PFSK-1 (cell line): ENCODE measurements at regions not wholly inside any gene's neighbourhood (a gene's known extent, or its start where the extent isn't known, plus 50 kb on each side); places are given as distances from the start of the nearest gene placed in this dataset.

Source experiments
- FOXP2 ChIP-seq: optimal IDR thresholded peaks from 2 replicates; pipeline ENCODE3; 2011; ENCODE audit warnings: borderline replicate concordance, control low read depth, inconsistent platforms; ENCODE audit not compliant: insufficient read depth; ENCODE audit errors: extremely low read length, extremely low read depth
- POLR2AphosphoS5 ChIP-seq: IDR thresholded peaks from 2 replicates; pipeline ENCODE4 v1.6.1; 2012; ENCODE audit warnings: low read depth, mild to moderate bottlenecking, control low read depth, low read length, moderate library complexity
- SIN3A ChIP-seq: IDR thresholded peaks from 2 replicates; pipeline ENCODE4 v1.6.1; 2012; ENCODE audit warnings: mild to moderate bottlenecking, low read length, moderate library complexity, borderline replicate concordance; ENCODE audit not compliant: insufficient read depth
- TAF1 ChIP-seq: IDR thresholded peaks from 2 replicates; pipeline ENCODE4 v1.6.1; 2012; ENCODE audit warnings: low read length, control low read depth, borderline replicate concordance; ENCODE audit not compliant: insufficient read depth
- TF ChIP-seq, protein P1 (sequence below), 2 experiments: IDR thresholded peaks; 2 replicates each; pipeline versions ENCODE4 v1.6.1 to v1.8.0; 2011 to 2012; ENCODE audit warnings: low read depth in 2 of 2, low read length in 2 of 2, control low read depth in 1 of 2, inconsistent platforms in 1 of 2, mild to moderate bottlenecking in 1 of 2, moderate library complexity in 1 of 2; ENCODE audit not compliant: insufficient read depth in 1 of 2

DNA sequence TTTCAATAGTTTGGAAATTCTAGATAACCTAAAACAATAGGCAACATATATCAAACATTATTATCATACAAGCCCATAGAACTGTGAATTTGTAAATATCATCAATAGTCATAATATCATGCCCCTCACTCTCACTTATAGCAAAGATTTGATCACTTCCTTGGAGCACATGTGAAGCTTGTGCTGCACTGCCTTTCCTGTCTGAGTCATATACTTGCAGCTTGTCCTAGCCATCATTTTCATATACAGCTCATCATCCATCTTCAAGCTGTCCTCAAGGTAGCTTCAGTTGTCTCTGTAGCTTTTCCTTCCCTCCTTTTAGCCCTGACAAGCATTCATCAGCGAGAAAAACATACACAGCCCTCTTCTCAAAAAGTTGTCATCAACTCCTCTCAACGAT, 746.5 kb upstream of the FOXG1 start:
- TF ChIP-seq SIN3A (no peak), POLR2AphosphoS5 (no peak), TAF1 (no peak), FOXP2 (no peak)
- TF ChIP-seq, protein P1, sequence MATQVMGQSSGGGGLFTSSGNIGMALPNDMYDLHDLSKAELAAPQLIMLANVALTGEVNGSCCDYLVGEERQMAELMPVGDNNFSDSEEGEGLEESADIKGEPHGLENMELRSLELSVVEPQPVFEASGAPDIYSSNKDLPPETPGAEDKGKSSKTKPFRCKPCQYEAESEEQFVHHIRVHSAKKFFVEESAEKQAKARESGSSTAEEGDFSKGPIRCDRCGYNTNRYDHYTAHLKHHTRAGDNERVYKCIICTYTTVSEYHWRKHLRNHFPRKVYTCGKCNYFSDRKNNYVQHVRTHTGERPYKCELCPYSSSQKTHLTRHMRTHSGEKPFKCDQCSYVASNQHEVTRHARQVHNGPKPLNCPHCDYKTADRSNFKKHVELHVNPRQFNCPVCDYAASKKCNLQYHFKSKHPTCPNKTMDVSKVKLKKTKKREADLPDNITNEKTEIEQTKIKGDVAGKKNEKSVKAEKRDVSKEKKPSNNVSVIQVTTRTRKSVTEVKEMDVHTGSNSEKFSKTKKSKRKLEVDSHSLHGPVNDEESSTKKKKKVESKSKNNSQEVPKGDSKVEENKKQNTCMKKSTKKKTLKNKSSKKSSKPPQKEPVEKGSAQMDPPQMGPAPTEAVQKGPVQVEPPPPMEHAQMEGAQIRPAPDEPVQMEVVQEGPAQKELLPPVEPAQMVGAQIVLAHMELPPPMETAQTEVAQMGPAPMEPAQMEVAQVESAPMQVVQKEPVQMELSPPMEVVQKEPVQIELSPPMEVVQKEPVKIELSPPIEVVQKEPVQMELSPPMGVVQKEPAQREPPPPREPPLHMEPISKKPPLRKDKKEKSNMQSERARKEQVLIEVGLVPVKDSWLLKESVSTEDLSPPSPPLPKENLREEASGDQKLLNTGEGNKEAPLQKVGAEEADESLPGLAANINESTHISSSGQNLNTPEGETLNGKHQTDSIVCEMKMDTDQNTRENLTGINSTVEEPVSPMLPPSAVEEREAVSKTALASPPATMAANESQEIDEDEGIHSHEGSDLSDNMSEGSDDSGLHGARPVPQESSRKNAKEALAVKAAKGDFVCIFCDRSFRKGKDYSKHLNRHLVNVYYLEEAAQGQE (IDR thresholded peaks at IDR 0.05; ENCODE audit: insufficient read depth in 1 of 2, low read depth in 2 of 2, low read length in 2 of 2), result no peak

DNA sequence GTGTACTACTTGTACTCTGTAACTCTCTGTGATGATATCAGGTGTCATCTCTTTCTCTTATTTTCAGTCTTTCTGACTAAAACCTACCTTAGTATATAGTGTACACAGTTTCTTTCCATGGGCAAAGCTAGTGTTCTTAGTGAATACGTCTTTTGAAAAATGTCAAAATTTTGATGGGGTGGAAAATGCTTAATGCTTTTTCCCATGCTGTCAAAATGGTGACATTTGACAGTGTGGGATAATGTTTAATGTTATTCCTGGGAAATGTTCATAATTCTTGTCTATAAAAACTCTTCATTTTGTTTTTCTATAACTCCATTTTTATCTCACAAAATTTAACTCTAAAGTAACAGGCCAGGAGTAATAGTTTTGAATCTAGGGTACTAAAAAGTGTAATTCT, 742.7 kb upstream of the FOXG1 start:
- TF ChIP-seq FOXP2, result no peak
- no peak for TF ChIP-seq POLR2AphosphoS5
- TF ChIP-seq, protein P1 (IDR thresholded peaks at IDR 0.05; ENCODE audit: insufficient read depth in 1 of 2, low read depth in 2 of 2, low read length in 2 of 2), result no peak
- no peak for TF ChIP-seq TAF1
- TF ChIP-seq SIN3A, result no peak

DNA sequence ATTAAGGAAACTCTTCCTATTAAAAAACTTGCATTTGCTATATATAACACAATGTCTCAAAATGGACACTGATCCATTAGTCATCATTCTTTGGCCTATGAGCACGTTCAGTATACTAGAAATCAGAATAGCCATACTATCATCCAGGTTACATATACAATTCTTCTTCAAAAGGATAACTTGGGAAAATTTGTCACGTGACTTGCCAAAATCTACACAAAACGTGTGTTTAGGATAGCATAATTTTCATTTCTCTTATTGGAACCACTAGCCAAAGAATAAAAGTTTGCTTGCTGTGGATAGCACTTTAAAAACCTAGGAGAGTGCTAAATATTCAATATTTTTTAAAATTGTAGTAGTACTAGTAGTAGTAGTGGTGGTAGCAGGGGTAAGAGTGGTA, 714.3 kb upstream of the FOXG1 start:
- TF ChIP-seq, protein P1 (IDR thresholded peaks at IDR 0.05; ENCODE audit: insufficient read depth in 1 of 2, low read depth in 2 of 2, low read length in 2 of 2), result no peak
- TF ChIP-seq SIN3A (no peak), TAF1 (no peak), FOXP2 (no peak), POLR2AphosphoS5 (no peak)

DNA sequence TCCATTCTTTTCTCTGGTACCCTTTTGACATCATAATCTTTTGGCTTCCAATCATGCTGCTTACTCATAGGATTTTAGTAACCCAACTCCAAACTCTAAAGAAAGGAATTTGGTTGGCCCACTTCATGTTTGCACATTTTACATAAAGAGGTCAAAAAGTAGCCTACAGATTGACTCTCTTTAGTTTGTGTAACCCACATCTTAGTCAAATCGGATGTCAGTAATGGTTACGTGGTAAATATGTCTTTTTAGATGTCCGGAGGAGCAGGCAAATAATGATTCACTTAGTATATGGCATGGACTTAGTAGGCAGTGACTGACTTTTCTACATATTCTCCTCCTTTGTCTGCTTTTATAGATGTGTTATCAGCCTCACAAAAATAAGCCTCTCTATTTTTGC, 711.6 kb upstream of the FOXG1 start:
- TF ChIP-seq TAF1 (no peak), FOXP2 (no peak), SIN3A (no peak), POLR2AphosphoS5 (no peak)
- TF ChIP-seq, protein P1 (IDR thresholded peaks at IDR 0.05; ENCODE audit: insufficient read depth in 1 of 2, low read depth in 2 of 2, low read length in 2 of 2), result no peak

DNA sequence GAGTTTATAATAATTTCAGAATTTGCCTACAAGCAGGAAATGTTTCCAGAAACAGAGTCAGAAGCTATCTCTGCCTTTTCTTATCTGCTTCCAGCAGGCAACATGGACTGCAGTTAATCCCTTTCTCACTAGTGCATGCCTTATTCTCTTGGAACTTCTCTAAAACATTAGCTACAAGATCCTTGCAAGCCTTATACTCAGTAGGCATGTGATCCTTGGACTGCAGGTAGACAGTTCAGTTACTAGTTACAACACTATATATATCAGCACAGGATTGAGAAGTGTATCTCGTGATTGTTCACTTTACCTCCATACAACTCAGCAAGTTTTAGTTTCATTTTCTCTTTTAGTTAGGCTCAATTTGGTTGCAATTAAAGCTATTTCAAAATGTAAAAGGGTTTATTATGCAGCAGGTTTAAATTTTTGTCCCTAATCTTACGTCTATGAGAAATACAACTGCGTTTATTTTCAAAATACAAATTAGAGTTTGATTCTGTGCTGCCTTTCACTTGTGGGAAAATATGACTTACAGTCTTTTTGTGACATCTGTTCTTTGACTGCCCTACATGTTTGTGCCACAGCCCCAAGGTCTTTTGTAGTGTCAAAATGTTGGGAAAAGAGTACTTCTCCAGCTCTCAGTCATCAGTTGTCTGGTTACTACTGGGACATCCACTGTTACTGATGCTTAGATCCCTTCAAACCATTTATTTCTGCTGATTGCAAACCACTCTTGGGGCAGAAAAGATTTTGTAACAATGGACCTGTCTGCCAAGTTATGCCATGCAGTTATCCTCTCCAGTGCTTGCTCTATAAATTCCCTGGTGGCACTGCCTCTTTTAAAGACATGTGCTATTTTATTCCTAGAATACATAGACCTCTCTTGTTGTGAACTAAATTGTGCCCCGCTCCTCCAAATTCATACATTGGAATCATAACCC, 709.0 kb upstream of the FOXG1 start:
- no peak for TF ChIP-seq TAF1
- TF ChIP-seq SIN3A, result no peak
- TF ChIP-seq, protein P1 (IDR thresholded peaks at IDR 0.05; ENCODE audit: insufficient read depth in 1 of 2, low read depth in 2 of 2, low read length in 2 of 2), result no peak
- TF ChIP-seq FOXP2, result no peak
- TF ChIP-seq POLR2AphosphoS5, result no peak
